ENCODE measurements at regions not wholly inside any gene's neighbourhood (a gene's known extent, or its start where the extent isn't known, plus 50 kb on each side); places are given as distances from the start of the nearest gene placed in this dataset.

- no peak for TF ChIP-seq POLR2A (IDR thresholded peaks at IDR 0.05; ENCODE audit: low read length)
- no peak for TF ChIP-seq GATA1 (IDR thresholded peaks at IDR 0.05; ENCODE audit: low read depth, low read length)
- no peak for DNase-seq
Observed at GRCh38 chr10:128861018-128861901, 605.8 kb upstream of the MGMT start.

GRCh38 chr10:128863411-128863810 is 603.6 kb upstream of the MGMT start:
- no peak for DNase-seq
- TF ChIP-seq POLR2A (IDR thresholded peaks at IDR 0.05; ENCODE audit: low read length) (no peak), GATA1 (IDR thresholded peaks at IDR 0.05; ENCODE audit: low read depth, low read length) (no peak)

GRCh38 chr10:128863823-128864405 is 603.1 kb upstream of the MGMT start:
- no peak for DNase-seq
- TF ChIP-seq GATA1 (IDR thresholded peaks at IDR 0.05; ENCODE audit: low read depth, low read length) (no peak), POLR2A (IDR thresholded peaks at IDR 0.05; ENCODE audit: low read length) (no peak)

GRCh38 chr10:128864554-128865295 is 602.3 kb upstream of the MGMT start:
- DNase-seq = no peak
- TF ChIP-seq POLR2A (IDR thresholded peaks at IDR 0.05; ENCODE audit: low read length) = no peak

- no peak for TF ChIP-seq GATA1 (IDR thresholded peaks at IDR 0.05; ENCODE audit: low read depth, low read length)
- no peak for TF ChIP-seq POLR2A (IDR thresholded peaks at IDR 0.05; ENCODE audit: low read length)
- no peak for DNase-seq
Observed at GRCh38 chr10:128865436-128866195, 601.4 kb upstream of the MGMT start.

GRCh38 chr10:128866551-128866950 is 600.5 kb upstream of the MGMT start:
- no peak for TF ChIP-seq GATA1 (IDR thresholded peaks at IDR 0.05; ENCODE audit: low read depth, low read length)
- no peak for TF ChIP-seq POLR2A (IDR thresholded peaks at IDR 0.05; ENCODE audit: low read length)
- no peak for DNase-seq

GRCh38 chr10:128867210-128867609 is 599.8 kb upstream of the MGMT start:
- DNase-seq = no peak
- TF ChIP-seq POLR2A (IDR thresholded peaks at IDR 0.05; ENCODE audit: low read length) (no peak), GATA1 (IDR thresholded peaks at IDR 0.05; ENCODE audit: low read depth, low read length) (no peak)

GRCh38 chr10:128867819-128868218 is 599.2 kb upstream of the MGMT start:
- no peak for TF ChIP-seq GATA1 (IDR thresholded peaks at IDR 0.05; ENCODE audit: low read depth, low read length)
- TF ChIP-seq POLR2A (IDR thresholded peaks at IDR 0.05; ENCODE audit: low read length) = no peak
- no peak for DNase-seq

GRCh38 chr10:128868481-128868880 is 598.6 kb upstream of the MGMT start:
- TF ChIP-seq POLR2A (IDR thresholded peaks at IDR 0.05; ENCODE audit: low read length) = no peak
- TF ChIP-seq GATA1 (IDR thresholded peaks at IDR 0.05; ENCODE audit: low read depth, low read length) = no peak
- DNase-seq = no peak

GRCh38 chr10:128869101-128869749 is 597.8 kb upstream of the MGMT start:
- no peak for TF ChIP-seq GATA1 (IDR thresholded peaks at IDR 0.05; ENCODE audit: low read depth, low read length)
- TF ChIP-seq POLR2A (IDR thresholded peaks at IDR 0.05; ENCODE audit: low read length) = no peak

GRCh38 chr10:128870830-128871597 is 596.0 kb upstream of the MGMT start:
- no peak for DNase-seq
- TF ChIP-seq GATA1 (IDR thresholded peaks at IDR 0.05; ENCODE audit: low read depth, low read length) (no peak), POLR2A (IDR thresholded peaks at IDR 0.05; ENCODE audit: low read length) (no peak)

More at GRCh38 chr10:128869101-128869749, 597.8 kb upstream of the MGMT start:
- no peak for DNase-seq

- DNase-seq = no peak
- TF ChIP-seq GATA1 (IDR thresholded peaks at IDR 0.05; ENCODE audit: low read depth, low read length) (no peak), POLR2A (IDR thresholded peaks at IDR 0.05; ENCODE audit: low read length) (no peak)
Observed at GRCh38 chr10:128871671-128872231, 595.3 kb upstream of the MGMT start.

Data from erythroblast (primary cell).